ENCODE measurements at regions not wholly inside any gene's neighbourhood (a gene's known extent, or its start where the extent isn't known, plus 50 kb on each side); places are given as distances from the start of the nearest gene placed in this dataset.

GRCh38 chr2:220502539-220502938 is 875.1 kb downstream of the SLC4A3 start:
- TF ChIP-seq CTCF (IDR thresholded peaks at IDR 0.05 in 4 of 5, conservative IDR thresholded peaks at IDR 0.05 in 1 of 5) (no peak), POLR2A (IDR thresholded peaks at IDR 0.05) (no peak)

Data from gastrocnemius medialis (tissue), 4 donors.